Trophoblast cell (in vitro differentiated cells and primary cell): ENCODE measurements at regions not wholly inside any gene's neighbourhood (a gene's known extent, or its start where the extent isn't known, plus 50 kb on each side); places are given as distances from the start of the nearest gene placed in this dataset.

Source experiments
- DNase-seq, 2 donors: peaks; one replicate each; pipeline ENCODE4 v3.0.0-alpha.2; 2016
- H2AFZ ChIP-seq: 2 replicates; pipeline ENCODE4 v1.6.1; 2013; ENCODE audit warnings: low read length, moderate library complexity, mild to moderate bottlenecking; ENCODE audit not compliant: insufficient read depth, poor library complexity
- H2AK5ac ChIP-seq: 2 replicates; pipeline ENCODE4 v1.6.1; 2013; ENCODE audit warnings: mild to moderate bottlenecking, low read length
- H2BK120ac ChIP-seq: 2 replicates; pipeline ENCODE4 v1.6.1; 2013; ENCODE audit warnings: low read length, mild to moderate bottlenecking, moderate library complexity; ENCODE audit not compliant: insufficient read depth, poor library complexity
- H2BK12ac ChIP-seq: 2 replicates; pipeline ENCODE4 v1.6.1; 2013; ENCODE audit warnings: mild to moderate bottlenecking, low read length, moderate library complexity
- H2BK5ac ChIP-seq: 2 replicates; pipeline ENCODE4 v1.6.1; 2013; ENCODE audit warnings: low read length, low read depth, moderate library complexity, mild to moderate bottlenecking; ENCODE audit not compliant: poor library complexity
- H3K14ac ChIP-seq: 2 replicates; pipeline ENCODE4 v1.6.1; 2013; ENCODE audit warnings: mild to moderate bottlenecking, low read length
- H3K18ac ChIP-seq: 2 replicates; pipeline ENCODE4 v1.6.1; 2013; ENCODE audit warnings: mild to moderate bottlenecking, low read length
- H3K23ac ChIP-seq: 2 replicates; pipeline ENCODE4 v1.6.1; 2013; ENCODE audit warnings: low read length
- H3K27ac ChIP-seq: 2 replicates; pipeline ENCODE4 v1.5.1; 2013; ENCODE audit warnings: low read depth, mild to moderate bottlenecking, inconsistent platforms, low read length, moderate library complexity
- H3K27me3 ChIP-seq: 2 replicates; pipeline ENCODE4 v1.6.1; 2013; ENCODE audit warnings: inconsistent platforms, mild to moderate bottlenecking, low read length, moderate library complexity; ENCODE audit not compliant: insufficient read depth
- H3K36me3 ChIP-seq, 2 experiments: 1 replicate in 1 of 2; 2 replicates in 1 of 2; pipeline ENCODE4 v1.6.1; 2013; ENCODE audit warnings: low read length in 2 of 2, mild to moderate bottlenecking in 2 of 2, moderate library complexity in 1 of 2; ENCODE audit not compliant: insufficient read depth in 2 of 2, control insufficient read depth in 1 of 2
- H3K4ac ChIP-seq: 2 replicates; pipeline ENCODE4 v1.6.1; 2013; ENCODE audit warnings: low read depth, mild to moderate bottlenecking, low read length, moderate library complexity
- H3K4me1 ChIP-seq, 2 experiments: 1 replicate in 1 of 2; 2 replicates in 1 of 2; pipeline ENCODE4 v1.6.1; 2013; ENCODE audit warnings: low read length in 2 of 2, mild to moderate bottlenecking in 2 of 2, moderate library complexity in 1 of 2; ENCODE audit not compliant: insufficient read depth in 2 of 2, control insufficient read depth in 1 of 2
- H3K4me2 ChIP-seq: 2 replicates; pipeline ENCODE4 v1.6.1; 2013; ENCODE audit warnings: inconsistent platforms, mild to moderate bottlenecking, low read length, moderate library complexity
- H3K4me3 ChIP-seq: 2 replicates; pipeline ENCODE4 v1.5.1; 2013; ENCODE audit warnings: mild to moderate bottlenecking, low read depth, low read length, inconsistent platforms
- H3K79me1 ChIP-seq: one replicate; pipeline ENCODE4 v1.6.1; 2013; ENCODE audit warnings: low read length
- H3K79me2 ChIP-seq: 2 replicates; pipeline ENCODE4 v1.6.1; 2013; ENCODE audit warnings: low read length, mild to moderate bottlenecking; ENCODE audit not compliant: control insufficient read depth, insufficient read depth, poor library complexity
- H3K9ac ChIP-seq: 2 replicates; pipeline ENCODE4 v1.6.1; 2013; ENCODE audit warnings: mild to moderate bottlenecking, low read length
- H3K9me3 ChIP-seq: 2 replicates; pipeline ENCODE4 v1.6.1; 2013; ENCODE audit warnings: low read depth, mild to moderate bottlenecking, control low read depth, inconsistent platforms, low read length; ENCODE audit not compliant: insufficient read depth
- H4K12ac ChIP-seq: 2 replicates; pipeline ENCODE4 v1.6.1; 2013; ENCODE audit warnings: low read depth, mild to moderate bottlenecking, low read length, moderate library complexity
- H4K8ac ChIP-seq: 2 replicates; pipeline ENCODE4 v1.6.1; 2013; ENCODE audit warnings: low read depth, mild to moderate bottlenecking, low read length, moderate library complexity
- H4K91ac ChIP-seq: one replicate; pipeline ENCODE4 v1.6.1; 2013; ENCODE audit warnings: low read depth, mild to moderate bottlenecking, low read length, moderate library complexity
- WGBS: extraction: QIAGEN DNeasy Blood & Tissue Kit; methylation state at CpG from one replicate; pipeline ENCODE4 v1.1.7; 2013; ENCODE audit warnings: missing lambda C conversion rate; ENCODE audit not compliant: insufficient read length, insufficient coverage; ENCODE audit errors: extremely low coverage; 5-methylcytosine and 5-hydroxymethylcytosine counted together

DNA sequence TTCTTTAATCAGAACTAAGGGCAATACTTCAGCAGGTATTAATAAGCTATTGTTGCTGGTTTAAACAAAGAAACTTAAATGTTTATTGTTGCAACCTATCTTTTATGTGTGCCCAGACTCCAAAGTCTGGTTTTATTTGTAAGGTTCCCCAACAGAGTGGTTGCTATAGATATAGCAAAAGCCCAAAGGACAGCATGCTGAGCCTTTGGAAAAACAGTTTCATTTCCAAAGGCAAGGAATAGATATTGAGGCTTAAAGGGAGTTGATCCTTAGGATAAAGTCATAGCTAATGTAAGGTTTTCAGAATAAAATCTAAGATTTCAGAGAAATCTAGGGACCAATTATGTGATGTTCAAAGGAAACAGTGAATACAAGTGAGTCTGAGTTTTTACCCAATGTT lies 413.2 kb upstream of the SLC14A2 start:
- H3K4me1 ChIP-seq, result no peaks in the 10 kb centered on the region
- H2BK120ac ChIP-seq, result no peak overlapping the region
- H4K12ac ChIP-seq, result no peak overlapping the region
- H3K27me3 ChIP-seq, result no peaks in the 10 kb centered on the region
- H4K91ac ChIP-seq, result no peak overlapping the region
- no peak overlapping the region for H3K4me2 ChIP-seq
- DNase-seq, result no peak
- no peak overlapping the region for H2BK12ac ChIP-seq
- H2AK5ac ChIP-seq, result no peak overlapping the region
- no peak overlapping the region for H3K18ac ChIP-seq
- no peak overlapping the region for H3K4me3 ChIP-seq
- H3K4ac ChIP-seq, result no peak overlapping the region
- H3K79me1 ChIP-seq, result no peaks in the 10 kb centered on the region
- no peaks in the 10 kb centered on the region for H3K79me2 ChIP-seq
- no peak overlapping the region for H3K9ac ChIP-seq
- no peak overlapping the region for H2AFZ ChIP-seq
- H3K9me3 ChIP-seq, result no peaks in the 10 kb centered on the region
- H3K36me3 ChIP-seq, result no peaks in the 10 kb centered on the region
- H4K8ac ChIP-seq, result no peak overlapping the region
- H3K14ac ChIP-seq, result no peak overlapping the region
- no peak overlapping the region for H2BK5ac ChIP-seq
- no peak overlapping the region for H3K27ac ChIP-seq
- H3K23ac ChIP-seq, result no peak overlapping the region

DNA sequence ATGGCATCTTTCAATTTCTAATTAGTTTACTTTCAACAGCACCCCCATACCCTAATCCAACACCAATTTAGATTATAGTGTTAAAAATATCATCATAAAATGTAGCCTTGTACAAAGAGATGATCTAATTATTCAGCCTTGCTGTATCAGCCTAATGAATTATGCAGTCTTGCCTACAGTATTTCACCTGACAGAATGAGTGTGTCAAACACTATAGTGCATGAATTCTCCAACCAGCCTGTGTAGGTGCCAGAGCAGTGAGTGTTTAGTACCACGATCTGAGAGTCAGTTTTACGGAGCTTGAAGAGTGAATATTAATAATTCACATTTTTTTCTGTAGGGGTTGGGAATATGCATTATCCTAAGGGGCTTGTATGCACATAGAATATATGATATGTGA lies 411.6 kb upstream of the SLC14A2 start:
- Histone ChIP-seq H3K4me3 (no peak overlapping the region), H3K4me1 (no peaks in the 10 kb centered on the region), H3K36me3 (no peaks in the 10 kb centered on the region), H3K18ac (no peak overlapping the region), H3K14ac (no peak overlapping the region), H3K23ac (no peak overlapping the region), H2BK12ac (no peak overlapping the region), H3K79me2 (no peaks in the 10 kb centered on the region), H2AK5ac (no peak overlapping the region), H3K79me1 (no peaks in the 10 kb centered on the region), H3K4me2 (no peak overlapping the region), H4K12ac (no peak overlapping the region), H2BK120ac (no peak overlapping the region), H2BK5ac (no peak overlapping the region), H4K8ac (no peak overlapping the region), H4K91ac (no peak overlapping the region), H3K9me3 (no peaks in the 10 kb centered on the region), H3K27ac (no peak overlapping the region), H2AFZ (no peak overlapping the region), H3K9ac (no peak overlapping the region), H3K27me3 (no peaks in the 10 kb centered on the region), H3K4ac (no peak overlapping the region)
- no CpG with 5 or more reads among the region's 2 CpGs for WGBS
- DNase-seq, result no peak

DNA sequence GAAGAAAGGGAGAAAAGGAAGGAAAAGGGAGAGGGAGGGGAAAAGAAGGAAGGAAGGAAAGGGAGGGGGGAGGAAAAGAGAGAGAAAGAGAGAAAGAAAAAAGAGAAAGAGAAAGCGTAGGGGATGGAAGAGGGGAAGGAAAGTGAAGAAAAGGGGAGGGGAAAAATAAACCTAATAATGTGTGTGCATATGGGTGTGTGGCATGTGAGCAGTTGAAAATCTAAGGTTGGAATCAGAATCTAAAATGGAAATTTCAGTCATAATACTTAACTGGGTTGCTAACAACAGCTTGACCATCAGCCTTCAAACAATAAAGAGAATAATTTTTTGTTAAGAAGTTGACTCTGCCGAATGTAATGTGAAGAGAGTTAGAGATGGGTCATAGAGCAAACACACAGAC lies 407.9 kb upstream of the SLC14A2 start:
- Histone ChIP-seq H2BK12ac (no peak overlapping the region), H3K79me1 (peaks cover 2% of the 10 kb centered on the region), H3K79me2 (no peaks in the 10 kb centered on the region), H4K8ac (no peak overlapping the region), H3K4me2 (no peak overlapping the region), H3K23ac (no peak overlapping the region), H3K4me3 (no peak overlapping the region), H3K9me3 (peaks cover 2% of the 10 kb centered on the region), H2AFZ (no peak overlapping the region), H3K27ac (no peak overlapping the region), H3K36me3 (no peaks in the 10 kb centered on the region), H4K91ac (no peak overlapping the region), H3K4me1 (no peaks in the 10 kb centered on the region), H4K12ac (no peak overlapping the region), H2BK5ac (no peak overlapping the region), H2AK5ac (no peak overlapping the region), H3K14ac (no peak overlapping the region), H3K27me3 (no peaks in the 10 kb centered on the region), H3K4ac (no peak overlapping the region), H2BK120ac (no peak overlapping the region), H3K18ac (no peak overlapping the region), H3K9ac (no peak overlapping the region)
- 100% methylated on average over 1 of the region's 2 CpGs for WGBS
- DNase-seq, result no peak

DNA sequence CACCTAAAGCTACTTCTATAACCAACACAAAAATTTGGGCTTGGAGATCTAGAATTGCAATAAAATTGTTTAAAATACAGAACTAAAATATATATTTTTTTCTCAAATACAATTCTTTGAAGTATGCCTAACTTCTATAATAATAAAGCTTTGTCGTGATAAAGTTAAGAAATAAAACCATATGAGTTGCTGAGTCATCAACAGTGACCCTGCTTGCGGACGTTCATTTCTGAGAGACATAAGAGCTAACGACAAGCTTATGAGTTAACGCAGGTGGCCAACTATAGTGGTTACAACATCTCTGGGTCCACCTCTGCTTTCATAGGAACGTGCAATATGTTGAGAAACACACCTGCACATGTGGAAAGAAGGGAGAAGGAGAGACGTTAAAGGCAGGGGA lies 407.1 kb upstream of the SLC14A2 start:
- H3K9ac ChIP-seq, result no peak overlapping the region
- H3K4ac ChIP-seq, result no peak overlapping the region
- no peaks in the 10 kb centered on the region for H3K36me3 ChIP-seq
- H2AK5ac ChIP-seq, result no peak overlapping the region
- no peaks in the 10 kb centered on the region for H3K27me3 ChIP-seq
- no peak overlapping the region for H2BK5ac ChIP-seq
- no peak overlapping the region for H4K8ac ChIP-seq
- H3K18ac ChIP-seq, result no peak overlapping the region
- H3K14ac ChIP-seq, result no peak overlapping the region
- DNase-seq, result peak; percentile 26 to 58
- no peak overlapping the region for H2BK12ac ChIP-seq
- H3K4me2 ChIP-seq, result no peak overlapping the region
- H3K27ac ChIP-seq, result no peak overlapping the region
- no CpG with 5 or more reads among the region's 7 CpGs for WGBS
- H2BK120ac ChIP-seq, result no peak overlapping the region
- H3K4me1 ChIP-seq, result no peaks in the 10 kb centered on the region
- no peak overlapping the region for H4K91ac ChIP-seq
- H3K9me3 ChIP-seq, result peaks cover 2% of the 10 kb centered on the region
- H3K79me2 ChIP-seq, result no peaks in the 10 kb centered on the region
- H4K12ac ChIP-seq, result no peak overlapping the region
- H2AFZ ChIP-seq, result no peak overlapping the region
- H3K4me3 ChIP-seq, result no peak overlapping the region
- peaks cover 2% of the 10 kb centered on the region for H3K79me1 ChIP-seq
- H3K23ac ChIP-seq, result no peak overlapping the region
